Vagina (tissue), 2 donors: ENCODE measurements at regions not wholly inside any gene's neighbourhood (a gene's known extent, or its start where the extent isn't known, plus 50 kb on each side); places are given as distances from the start of the nearest gene placed in this dataset.

Source experiments
- CTCF ChIP-seq, 3 experiments: fragments of 450-650 bp in 2 of 3; fragments of 200-600 bp in 1 of 3; sonication (generic) in 1 of 3; IDR thresholded peaks; one replicate each; pipeline ENCODE4 v1.5.1; 2017 to 2019; ENCODE audit warnings: antibody characterized with exemption in 3 of 3, mild to moderate bottlenecking in 2 of 3, moderate library complexity in 2 of 3
- POLR2A ChIP-seq, 2 donors: fragments of 450-650 bp; IDR thresholded peaks; one replicate each; pipeline ENCODE4 v1.6.1; 2017; ENCODE audit warnings: antibody characterized with exemption in 2 of 2, mild to moderate bottlenecking in 2 of 2, moderate library complexity in 2 of 2

- TF ChIP-seq POLR2A (IDR thresholded peaks at IDR 0.05) (no peak), CTCF (IDR thresholded peaks at IDR 0.05) (no peak)
Observed at GRCh38 chr2:30349691-30350090, 97.4 kb upstream of the LCLAT1 start.
